Loucy (cell line): ENCODE measurements at regions not wholly inside any gene's neighbourhood (a gene's known extent, or its start where the extent isn't known, plus 50 kb on each side); places are given as distances from the start of the nearest gene placed in this dataset.

Source experiments
- H2AFZ ChIP-seq: fragments of 200-600 bp; sonication (generic); 2 replicates; pipeline ENCODE4 v1.6.0; 2016; ENCODE audit warnings: antibody characterized with exemption, mild to moderate bottlenecking, low read length, moderate library complexity
- H3F3A ChIP-seq: fragments of 200-600 bp; 2 replicates; pipeline ENCODE4 v1.6.0; 2016; ENCODE audit warnings: antibody characterized with exemption, low read depth, mild to moderate bottlenecking
- H3K27me3 ChIP-seq: fragments of 200-600 bp; sonication (generic); 2 replicates; pipeline ENCODE4 v1.6.1; 2014; ENCODE audit warnings: low read length, mild to moderate bottlenecking; ENCODE audit not compliant: insufficient read depth, poor library complexity, severe bottlenecking
- H3K36me3 ChIP-seq: fragments of 200-600 bp; sonication (generic); 2 replicates; pipeline ENCODE4 v1.6.1; 2016; ENCODE audit warnings: low read length; ENCODE audit not compliant: insufficient read depth
- H3K4me1 ChIP-seq: fragments of 200-600 bp; sonication (generic); 2 replicates; pipeline ENCODE4 v1.5.1; 2014; ENCODE audit warnings: low read length, mild to moderate bottlenecking; ENCODE audit not compliant: insufficient read depth, poor library complexity, severe bottlenecking
- H3K4me2 ChIP-seq: fragments of 200-600 bp; sonication (generic); 2 replicates; pipeline ENCODE4 v1.6.0; 2014; ENCODE audit warnings: antibody characterized with exemption, low read length, low read depth, mild to moderate bottlenecking; ENCODE audit not compliant: poor library complexity, severe bottlenecking
- H3K4me3 ChIP-seq: fragments of 200-600 bp; sonication (generic); 2 replicates; pipeline ENCODE4 v1.5.1; 2014; ENCODE audit warnings: low read length, mild to moderate bottlenecking, mixed read lengths; ENCODE audit not compliant: poor library complexity, severe bottlenecking
- H3K79me2 ChIP-seq: fragments of 200-600 bp; sonication (generic); 2 replicates; pipeline ENCODE4 v1.6.1; 2014; ENCODE audit warnings: low read length; ENCODE audit not compliant: insufficient read depth
- H3K9ac ChIP-seq: fragments of 200-600 bp; sonication (generic); 2 replicates; pipeline ENCODE4 v1.6.0; 2014; ENCODE audit warnings: mild to moderate bottlenecking, low read depth, low read length, moderate library complexity; ENCODE audit not compliant: poor library complexity, severe bottlenecking
- H3K9me2 ChIP-seq: fragments of 200-600 bp; sonication (generic); replicated peaks from 2 replicates; pipeline ENCODE4 v1.6.1; 2016; ENCODE audit warnings: low read depth, low read length, mixed read lengths
- H3K9me3 ChIP-seq: fragments of 200-600 bp; sonication (generic); 2 replicates; pipeline ENCODE4 v1.6.1; 2014; ENCODE audit warnings: mild to moderate bottlenecking, antibody characterized with exemption, low read length, low read depth; ENCODE audit not compliant: insufficient read depth
- H4K20me1 ChIP-seq: fragments of 200-600 bp; sonication (generic); 2 replicates; pipeline ENCODE4 v1.6.0; 2014; ENCODE audit warnings: antibody characterized with exemption, low read length, mild to moderate bottlenecking; ENCODE audit not compliant: insufficient read depth, poor library complexity, severe bottlenecking
- CTCF ChIP-seq: fragments of 200-600 bp; sonication (generic); conservative IDR thresholded peaks from 2 replicates; pipeline ENCODE4 v1.5.1; 2014; ENCODE audit warnings: mild to moderate bottlenecking, antibody characterized with exemption, low read length
- EZH2phosphoT487 ChIP-seq: fragments of 200-600 bp; IDR thresholded peaks from 2 replicates; pipeline ENCODE4 v1.6.1; 2018; ENCODE audit warnings: antibody characterized with exemption, mild to moderate bottlenecking, moderate library complexity, borderline replicate concordance

GRCh38 chr5:86795659-86796058 is 177.9 kb downstream of the COX7C start:
- Histone ChIP-seq H3K36me3 (no peaks in the 10 kb centered on the region), H3K9me2 (no peaks in the 10 kb centered on the region), H3K27me3 (no peaks in the 10 kb centered on the region), H3K4me2 (no peak overlapping the region), H3K9ac (no peak overlapping the region), H2AFZ (no peak overlapping the region), H4K20me1 (no peaks in the 10 kb centered on the region), H3F3A (no peaks in the 10 kb centered on the region), H3K79me2 (peaks cover 3% of the 10 kb centered on the region; the same call in 1 of the 2 replicates), H3K9me3 (no peaks in the 10 kb centered on the region), H3K4me3 (no peak overlapping the region), H3K4me1 (peaks cover 14% of the 10 kb centered on the region)
- TF ChIP-seq EZH2phosphoT487, result no peak
- TF ChIP-seq CTCF, result no peak

GRCh38 chr5:86797677-86798076 is 179.9 kb downstream of the COX7C start:
- no peak overlapping the region for H3K9ac ChIP-seq
- no peaks in the 10 kb centered on the region for H3K27me3 ChIP-seq
- peaks cover 3% of the 10 kb centered on the region; the same call in 1 of the 2 replicates for H3K79me2 ChIP-seq
- H3K36me3 ChIP-seq, result no peaks in the 10 kb centered on the region
- H3K9me2 ChIP-seq, result no peaks in the 10 kb centered on the region
- no peaks in the 10 kb centered on the region for H3F3A ChIP-seq
- no peak overlapping the region for H3K4me2 ChIP-seq
- TF ChIP-seq CTCF, result no peak
- TF ChIP-seq EZH2phosphoT487, result no peak
- no peaks in the 10 kb centered on the region for H4K20me1 ChIP-seq
- H3K4me1 ChIP-seq, result peaks cover 14% of the 10 kb centered on the region
- no peak overlapping the region for H3K4me3 ChIP-seq
- no peak overlapping the region for H2AFZ ChIP-seq
- no peaks in the 10 kb centered on the region for H3K9me3 ChIP-seq

GRCh38 chr5:86806206-86806605 is 188.5 kb downstream of the COX7C start:
- no peaks in the 10 kb centered on the region for H3K27me3 ChIP-seq
- no peak overlapping the region for H3K9ac ChIP-seq
- H3F3A ChIP-seq, result no peaks in the 10 kb centered on the region
- H3K4me1 ChIP-seq, result no peaks in the 10 kb centered on the region
- no peak overlapping the region for H2AFZ ChIP-seq
- no peaks in the 10 kb centered on the region for H3K79me2 ChIP-seq
- H3K36me3 ChIP-seq, result no peaks in the 10 kb centered on the region
- H3K4me2 ChIP-seq, result no peak overlapping the region
- H3K4me3 ChIP-seq, result no peak overlapping the region
- no peaks in the 10 kb centered on the region for H3K9me2 ChIP-seq
- TF ChIP-seq EZH2phosphoT487 (no peak), CTCF (no peak)
- no peaks in the 10 kb centered on the region for H4K20me1 ChIP-seq
- H3K9me3 ChIP-seq, result peaks cover 3% of the 10 kb centered on the region; the same call in 1 of the 2 replicates
